Calu3 (cell line): ENCODE measurements at regions not wholly inside any gene's neighbourhood (a gene's known extent, or its start where the extent isn't known, plus 50 kb on each side); places are given as distances from the start of the nearest gene placed in this dataset.
"Not testable (repeated sequence)": the region's sequence is repeated elsewhere in the genome, so short reads cannot be mapped to it uniquely, and the experiment has no call there.

ENCODE experiments used
- BruUV-seq: library from RNA; stranded (reverse); fragments of 400-500 nt; replicated peaks from 2 replicates; lab custom pipeline; 2021; lab: Mats Ljungman, UMichigan
- CTCF ChIA-PET: fragments of 300-600 bp; sonication (Branson Sonifier 250); formaldehyde crosslinking; loops from one replicate; lab custom pipeline; 2022; ENCODE audit warnings: antibody characterized with exemption; lab: Charles Lee
- DNase-seq: peaks from one replicate; pipeline ENCODE4 v3.0.0; 2022
- H3K27ac Mint-ChIP-seq: one replicate; pipeline ENCODE4 v1.8.0; 2022; ENCODE audit warnings: mixed read lengths; ENCODE audit not compliant: unreplicated experiment
- H3K27me3 Mint-ChIP-seq: one replicate; pipeline ENCODE4 v1.8.0; 2022; ENCODE audit warnings: mixed read lengths; ENCODE audit not compliant: unreplicated experiment
- H3K36me3 Mint-ChIP-seq: one replicate; pipeline ENCODE4 v1.8.0; 2022; ENCODE audit warnings: mild to moderate bottlenecking, moderate library complexity, mixed read lengths; ENCODE audit not compliant: insufficient read depth, unreplicated experiment
- H3K4me1 Mint-ChIP-seq: one replicate; pipeline ENCODE4 v1.8.0; 2022; ENCODE audit warnings: mild to moderate bottlenecking, low read depth, mixed read lengths; ENCODE audit not compliant: unreplicated experiment
- H3K4me3 Mint-ChIP-seq: one replicate; pipeline ENCODE4 v1.8.0; 2022; ENCODE audit warnings: mild to moderate bottlenecking, low read depth, moderate library complexity, mixed read lengths; ENCODE audit not compliant: unreplicated experiment
- H3K9me3 Mint-ChIP-seq: one replicate; pipeline ENCODE4 v1.8.0; 2022; ENCODE audit warnings: low read depth, mixed read lengths; ENCODE audit not compliant: unreplicated experiment
- CTCF ChIP-seq: fragments of 200-600 bp; IDR thresholded peaks from one replicate; pipeline ENCODE4 v1.8.0; 2022; ENCODE audit warnings: antibody characterized with exemption; ENCODE audit not compliant: unreplicated experiment
- intact Hi-C: fragments of 100-400 bp; cut with micrococcal nuclease; formaldehyde crosslinking; loops from one replicate; pipeline ENCODE4 v1.10.0; 2022; ENCODE audit not compliant: unreplicated experiment

- no peak overlapping the region for H3K27ac Mint-ChIP-seq
- TF ChIP-seq CTCF, result no peak
- no TSS peak for BruUV-seq
- no peaks in the 10 kb centered on the region for H3K27me3 Mint-ChIP-seq
- no peak for DNase-seq
- intact Hi-C loops, result no loop called here
- no peak overlapping the region for H3K4me3 Mint-ChIP-seq
- no peaks in the 10 kb centered on the region for H3K36me3 Mint-ChIP-seq
- H3K9me3 Mint-ChIP-seq, result no peaks in the 10 kb centered on the region
- H3K4me1 Mint-ChIP-seq, result peaks cover 12% of the 10 kb centered on the region
- CTCF ChIA-PET, result no interaction called here
Measured at GRCh38 chr5:130295235-130295634, 391.0 kb downstream of the CHSY3 start.

- H3K27ac Mint-ChIP-seq, DNase-seq, H3K27me3 Mint-ChIP-seq, H3K9me3 Mint-ChIP-seq, H3K36me3 Mint-ChIP-seq, BruUV-seq, intact Hi-C loops, H3K4me3 Mint-ChIP-seq, CTCF ChIA-PET: not testable (repeated sequence)
- H3K4me1 Mint-ChIP-seq, result peaks cover 16% of the 10 kb centered on the region
Measured at GRCh38 chr5:130294798-130295197, 390.5 kb downstream of the CHSY3 start.

GRCh38 chr5:130290219-130290618 lies 386.0 kb downstream of the CHSY3 start:
- Mint-ChIP-seq H3K36me3 (no peaks in the 10 kb centered on the region), H3K4me3 (no peak overlapping the region), H3K27me3 (no peaks in the 10 kb centered on the region), H3K4me1 (peaks cover 20% of the 10 kb centered on the region), H3K27ac (no peak overlapping the region), H3K9me3 (no peaks in the 10 kb centered on the region)
- no peak for TF ChIP-seq CTCF
- intact Hi-C loops, result no loop called here
- no TSS peak for BruUV-seq
- DNase-seq, result no peak
- CTCF ChIA-PET, result no interaction called here

- Mint-ChIP-seq H3K4me3 (no peak overlapping the region), H3K4me1 (peaks cover 13% of the 10 kb centered on the region), H3K27ac (no peak overlapping the region), H3K27me3 (no peaks in the 10 kb centered on the region), H3K36me3 (no peaks in the 10 kb centered on the region), H3K9me3 (no peaks in the 10 kb centered on the region)
- no peak for TF ChIP-seq CTCF
- no peak for DNase-seq
- no TSS peak for BruUV-seq
- intact Hi-C loops, result no loop called here
- CTCF ChIA-PET, result interaction anchor here (1.4 kb wide), 1 partner anchor 12 kb away, joined by 3 read pairs; no protein-coding TSS in a partner anchor
Measured at GRCh38 chr5:130289132-130290088, 385.1 kb downstream of the CHSY3 start.

- BruUV-seq, result no TSS peak
- no peaks in the 10 kb centered on the region for H3K36me3 Mint-ChIP-seq
- H3K27ac Mint-ChIP-seq, result no peak overlapping the region
- no peaks in the 10 kb centered on the region for H3K27me3 Mint-ChIP-seq
- intact Hi-C loops, result no loop called here
- no peaks in the 10 kb centered on the region for H3K9me3 Mint-ChIP-seq
- no peak overlapping the region for H3K4me3 Mint-ChIP-seq
- peaks cover 13% of the 10 kb centered on the region for H3K4me1 Mint-ChIP-seq
- no peak for DNase-seq
- CTCF ChIA-PET, result no interaction called here
- no peak for TF ChIP-seq CTCF
Measured at GRCh38 chr5:130287438-130287837, 383.2 kb downstream of the CHSY3 start.
